GM20431 (cell line): ENCODE measurements at regions not wholly inside any gene's neighbourhood (a gene's known extent, or its start where the extent isn't known, plus 50 kb on each side); places are given as distances from the start of the nearest gene placed in this dataset.

Experiments used
- in situ Hi-C: fragments of 300-500 bp; cut with MseI, MboI; formaldehyde crosslinking; loops from one replicate; pipeline ENCODE4 v1.15.0; 2020; ENCODE audit warnings: low sequenced_read_pairs; ENCODE audit not compliant: unreplicated experiment

DNA sequence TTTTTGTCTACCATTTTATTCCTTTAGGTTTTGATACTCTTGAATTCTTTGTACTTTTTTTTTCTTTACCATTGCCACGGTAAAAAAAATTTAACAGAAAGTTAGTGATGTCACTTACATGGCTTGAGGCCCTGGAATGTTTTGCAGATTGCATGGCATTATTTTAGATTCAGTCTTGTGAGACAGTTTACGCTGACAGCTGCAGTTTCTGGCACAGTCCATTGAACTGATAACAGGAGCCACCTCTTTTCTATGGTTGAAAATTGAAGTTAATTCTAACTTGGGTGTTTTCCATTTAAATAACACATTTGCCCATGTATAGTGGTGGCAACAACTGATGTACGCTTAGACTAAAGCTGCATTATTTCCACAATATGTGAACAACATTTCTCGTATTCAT, 1028.5 kb downstream of the CDH18 start:
- in situ Hi-C loops: no loop called here

DNA sequence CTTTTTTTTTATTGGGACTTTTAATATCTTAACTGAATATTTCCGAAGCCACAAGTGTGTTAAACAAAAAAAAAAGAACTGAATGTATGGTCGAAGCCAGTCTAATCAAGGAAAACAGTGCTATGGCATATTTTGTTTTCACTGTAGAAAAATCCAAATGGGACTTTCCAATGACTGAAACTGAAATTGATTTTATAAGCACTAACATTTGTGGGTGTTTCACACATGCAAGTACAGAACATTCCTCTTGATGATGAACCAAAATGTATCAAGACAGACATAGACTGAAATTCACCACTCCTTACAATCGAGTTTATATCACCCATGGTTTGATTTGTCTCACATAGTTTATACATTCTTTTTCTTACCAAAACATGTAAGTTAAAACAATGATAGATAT, 1026.8 kb downstream of the CDH18 start:
- in situ Hi-C loops: no loop called here

DNA sequence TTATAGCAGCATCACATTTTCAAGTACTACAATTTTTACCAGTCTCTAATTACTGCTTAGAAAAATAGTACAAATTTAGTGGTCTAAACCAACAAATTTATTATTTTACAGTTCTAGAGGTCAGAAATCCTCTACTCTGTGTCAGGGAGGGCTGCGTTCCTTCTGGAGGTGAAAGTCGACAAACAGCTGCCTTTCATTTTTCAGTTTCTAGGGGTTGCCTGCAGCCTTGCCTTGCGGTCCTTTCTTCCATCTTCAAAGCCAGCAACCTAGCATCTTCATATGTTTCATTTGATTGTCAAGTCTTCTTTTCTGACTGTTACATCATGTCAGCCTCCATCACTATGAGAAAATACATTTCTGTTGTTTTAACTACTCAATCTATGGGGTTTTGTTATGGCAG, 1022.1 kb downstream of the CDH18 start:
- in situ Hi-C loops: no loop called here

DNA sequence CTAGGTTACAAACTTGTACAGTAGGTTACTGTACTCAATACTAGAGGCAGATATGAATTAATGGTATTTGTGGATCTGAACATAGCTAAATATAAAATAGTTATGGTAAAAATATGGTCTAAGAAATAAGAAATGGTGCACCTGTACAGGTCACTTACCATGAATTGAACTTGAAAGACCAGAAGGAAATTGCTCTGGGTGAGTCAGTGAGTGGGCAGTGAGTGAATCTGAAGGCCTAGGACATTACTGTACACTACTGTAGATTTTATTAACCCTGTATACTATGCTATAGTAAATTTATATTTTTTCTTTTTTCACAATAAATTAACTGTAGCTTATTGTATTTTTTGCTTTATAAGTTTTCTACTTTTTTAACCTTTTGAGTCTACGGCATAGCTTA, 1020.4 kb downstream of the CDH18 start:
- in situ Hi-C loops: no loop called here

- in situ Hi-C loops: no loop called here
Measured at GRCh38 chr5:18968966-18969365, 1019.0 kb downstream of the CDH18 start.

DNA sequence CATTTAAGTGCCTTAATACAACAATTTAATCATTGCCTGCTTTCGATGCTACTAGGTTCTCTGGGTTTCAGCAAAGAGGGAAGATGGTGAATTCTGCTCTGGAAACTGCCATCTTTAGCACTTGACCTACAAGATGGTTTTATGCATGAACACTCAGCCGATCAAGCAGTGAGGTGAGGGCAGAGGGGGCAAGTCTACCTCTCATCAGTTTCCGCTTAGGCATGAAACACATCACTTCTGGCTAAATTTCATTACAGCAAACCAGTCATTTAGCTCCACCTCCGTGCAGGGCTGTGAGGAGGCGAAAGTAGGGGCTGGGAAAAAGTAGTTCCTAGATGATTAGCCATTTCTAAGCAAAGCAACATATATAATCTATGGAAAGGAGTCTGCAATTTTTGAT, 1018.0 kb downstream of the CDH18 start:
- in situ Hi-C loops: no loop called here

GRCh38 chr5:18972177-18972576, 1015.8 kb downstream of the CDH18 start:
- in situ Hi-C loops: no loop called here

GRCh38 chr5:18975624-18976023, 1012.4 kb downstream of the CDH18 start:
- in situ Hi-C loops: no loop called here

GRCh38 chr5:18977880-18978279, 1010.1 kb downstream of the CDH18 start:
- in situ Hi-C loops: no loop called here

DNA sequence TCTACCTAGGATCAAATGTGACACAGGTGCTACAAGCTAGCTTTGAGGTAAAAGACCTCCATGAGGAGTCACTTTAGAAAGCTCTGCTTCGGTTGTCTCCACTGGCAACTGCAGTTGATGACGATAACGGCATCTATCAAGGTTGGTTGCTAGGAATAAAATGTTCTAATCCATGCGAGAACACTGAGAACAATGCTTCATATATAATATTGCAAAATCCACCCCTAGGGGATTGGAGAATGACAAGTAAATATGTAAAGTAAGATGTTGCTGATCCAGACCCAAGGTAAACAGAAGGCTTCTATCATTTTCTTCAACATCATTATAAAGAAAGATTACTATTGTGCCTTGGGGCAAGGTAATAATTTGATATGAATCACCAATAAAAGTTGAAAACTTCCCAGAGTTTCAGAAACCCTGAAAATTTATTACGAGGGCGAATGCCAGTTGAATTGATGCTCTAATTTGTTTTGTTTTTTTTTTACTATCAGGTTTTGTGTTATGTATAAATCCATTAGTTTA, 1003.4 kb downstream of the CDH18 start:
- in situ Hi-C loops: no loop called here

- in situ Hi-C loops: no loop called here
Measured at GRCh38 chr5:18985171-18985758, 1002.7 kb downstream of the CDH18 start.

DNA sequence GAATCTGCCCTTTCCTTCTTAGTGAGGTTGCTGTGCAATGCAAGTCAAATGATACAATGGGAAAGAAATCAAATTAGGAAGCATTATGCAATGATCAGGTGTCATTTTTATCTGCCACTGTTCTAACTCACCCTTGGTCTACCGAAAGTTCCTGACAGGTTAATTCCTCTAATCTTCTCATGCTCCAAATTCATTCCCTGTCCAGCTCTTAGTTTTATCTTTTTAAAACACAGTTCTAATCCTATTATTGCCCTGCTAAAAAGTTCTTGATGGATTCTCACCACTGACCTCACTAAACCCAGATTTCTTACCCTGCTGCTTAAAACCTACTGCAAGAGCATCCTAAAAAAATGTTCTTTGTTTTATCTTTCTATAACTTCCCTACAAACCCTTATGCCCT, 1000.9 kb downstream of the CDH18 start:
- in situ Hi-C loops: no loop called here

DNA sequence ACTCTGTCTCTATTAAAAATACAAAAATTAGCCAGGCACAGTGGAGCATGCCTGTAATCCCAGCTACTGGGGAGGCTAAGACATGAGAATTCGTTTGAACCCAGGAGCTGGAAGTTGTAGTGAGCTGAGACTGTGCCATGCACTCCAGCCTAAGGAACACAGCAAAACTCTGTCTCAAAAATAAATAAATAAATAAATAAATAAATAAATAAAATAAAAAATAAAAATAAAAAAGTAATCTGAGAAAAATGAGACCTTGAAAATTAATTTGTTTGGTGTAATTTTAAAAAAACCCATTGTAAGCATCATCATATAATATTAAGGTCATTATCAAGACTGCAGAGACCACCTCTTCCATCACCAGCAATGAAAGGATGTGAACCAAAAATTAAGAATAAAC, 997.1 kb downstream of the CDH18 start:
- in situ Hi-C loops: no loop called here

DNA sequence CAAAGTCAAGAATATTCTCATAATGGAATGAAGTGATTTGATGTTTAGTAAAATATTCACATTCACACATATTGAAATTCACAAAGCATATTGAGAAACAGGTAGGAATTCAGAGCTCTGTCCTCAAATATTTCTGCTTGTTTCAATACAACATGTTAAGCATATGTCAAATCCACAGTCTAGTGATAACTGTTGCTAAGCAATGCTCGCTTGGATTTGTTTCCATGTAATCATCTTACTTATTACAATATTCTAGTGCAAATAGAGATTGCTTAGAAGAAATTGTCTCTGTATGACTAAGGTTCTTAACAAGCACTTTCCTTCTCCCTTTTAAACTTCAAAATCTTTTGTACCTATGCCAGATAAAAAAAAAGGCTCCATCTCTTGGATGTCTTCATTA, 995.7 kb downstream of the CDH18 start:
- in situ Hi-C loops: no loop called here

DNA sequence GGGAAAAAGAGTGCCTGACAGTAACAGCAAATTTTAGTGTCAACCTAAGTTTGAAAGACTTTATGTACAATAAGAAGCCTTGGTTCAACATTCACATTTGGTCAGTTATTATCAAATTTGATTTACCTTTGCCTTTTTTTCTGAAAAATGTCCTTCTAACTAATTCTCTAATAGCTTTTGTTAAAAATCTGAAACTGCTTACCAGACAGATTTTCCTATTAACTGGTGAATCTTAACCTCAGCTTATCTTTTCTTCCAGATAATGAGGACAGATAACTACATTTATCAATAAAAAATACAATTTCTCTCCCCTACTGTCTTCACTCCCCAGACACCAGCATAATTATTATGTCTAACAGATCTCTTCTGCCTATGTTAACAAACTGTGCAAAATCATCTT, 988.5 kb downstream of the CDH18 start:
- in situ Hi-C loops: no loop called here

- in situ Hi-C loops: no loop called here
Measured at GRCh38 chr5:19001054-19001453, 986.9 kb downstream of the CDH18 start.

GRCh38 chr5:19001539-19001938, 986.5 kb downstream of the CDH18 start:
- in situ Hi-C loops: no loop called here

- in situ Hi-C loops: no loop called here
Measured at GRCh38 chr5:19002111-19002510, 985.9 kb downstream of the CDH18 start.

- in situ Hi-C loops: no loop called here
Measured at GRCh38 chr5:19018822-19019221, 969.2 kb downstream of the CDH18 start.

GRCh38 chr5:19031491-19031890, 956.5 kb downstream of the CDH18 start:
- in situ Hi-C loops: no loop called here

GRCh38 chr5:19035816-19036215, 952.2 kb downstream of the CDH18 start:
- in situ Hi-C loops: no loop called here

DNA sequence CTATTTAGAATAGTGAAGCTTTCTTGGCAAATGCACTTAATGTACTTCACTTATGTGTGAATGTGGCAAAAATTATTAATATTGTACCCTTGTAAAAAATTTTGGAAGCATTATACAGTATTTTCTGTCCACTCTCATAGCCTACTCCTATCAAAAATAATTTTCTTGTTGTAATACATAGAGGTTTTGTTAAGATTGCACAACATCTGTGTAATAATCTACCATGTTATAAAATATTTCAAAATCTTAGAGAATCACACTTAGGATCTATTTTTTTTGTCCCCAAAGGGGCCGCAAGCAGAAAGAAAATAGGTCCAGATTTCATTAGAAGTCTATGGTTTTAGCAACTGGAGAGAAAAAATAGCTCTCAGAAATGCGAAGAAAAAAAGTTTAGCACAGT, 945.9 kb downstream of the CDH18 start:
- in situ Hi-C loops: no loop called here

DNA sequence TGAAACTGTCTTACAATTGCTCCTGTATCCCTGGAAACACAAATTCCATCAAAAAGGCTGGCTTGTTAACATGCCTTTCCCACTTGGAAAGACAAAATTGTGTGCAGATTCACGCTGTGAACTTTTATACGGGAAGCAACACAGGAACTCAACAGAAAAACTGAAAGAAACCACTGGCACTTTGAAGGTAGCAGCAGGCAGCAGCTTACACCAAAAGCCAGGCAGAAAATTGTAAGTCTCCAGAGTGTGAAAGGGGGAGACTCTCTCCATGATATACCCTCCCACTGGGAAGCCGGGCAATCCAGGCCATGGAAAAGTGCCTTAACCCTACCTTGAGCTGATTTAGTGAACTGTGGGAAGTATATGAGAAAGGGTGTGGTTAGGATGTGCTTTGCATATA, 943.7 kb downstream of the CDH18 start:
- in situ Hi-C loops: no loop called here
